HG03196 (cell line): ENCODE measurements at regions not wholly inside any gene's neighbourhood (a gene's known extent, or its start where the extent isn't known, plus 50 kb on each side); places are given as distances from the start of the nearest gene placed in this dataset.
"Not testable (repeated sequence)": the region's sequence is repeated elsewhere in the genome, so short reads cannot be mapped to it uniquely, and the experiment has no call there.

Experiments
- ATAC-seq: cut with Tn5 transposase; IDR thresholded peaks from one replicate; pipeline ENCODE4 v1.9.1; 2021; ENCODE audit not compliant: unreplicated experiment

DNA sequence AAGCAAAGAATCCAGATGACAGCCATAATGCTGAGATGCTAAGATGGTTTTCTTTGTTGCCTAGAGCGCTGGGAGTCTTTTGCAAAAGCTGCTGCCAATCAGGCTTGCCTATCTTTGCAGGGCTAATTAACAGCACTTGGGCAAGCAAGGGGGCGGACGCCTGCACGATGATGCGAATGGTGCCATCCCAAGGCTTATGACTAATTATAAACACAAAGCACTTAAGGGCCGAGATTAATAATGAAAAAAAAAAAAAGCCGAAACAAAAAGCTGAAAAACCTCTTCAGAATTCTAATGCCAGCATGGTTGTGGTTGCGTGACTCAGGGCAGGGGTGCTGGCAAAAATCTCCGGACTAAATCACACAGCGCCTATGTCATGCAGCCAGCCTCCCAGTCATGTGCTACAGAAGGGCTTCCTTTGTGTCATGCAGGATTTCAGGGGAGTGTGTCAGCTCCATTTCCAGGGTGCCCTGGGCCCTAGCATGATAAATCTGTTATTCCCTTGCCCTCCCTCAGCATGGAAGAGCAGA, 185.0 kb upstream of the ANKRD28 start:
- ATAC-seq = no peak

DNA sequence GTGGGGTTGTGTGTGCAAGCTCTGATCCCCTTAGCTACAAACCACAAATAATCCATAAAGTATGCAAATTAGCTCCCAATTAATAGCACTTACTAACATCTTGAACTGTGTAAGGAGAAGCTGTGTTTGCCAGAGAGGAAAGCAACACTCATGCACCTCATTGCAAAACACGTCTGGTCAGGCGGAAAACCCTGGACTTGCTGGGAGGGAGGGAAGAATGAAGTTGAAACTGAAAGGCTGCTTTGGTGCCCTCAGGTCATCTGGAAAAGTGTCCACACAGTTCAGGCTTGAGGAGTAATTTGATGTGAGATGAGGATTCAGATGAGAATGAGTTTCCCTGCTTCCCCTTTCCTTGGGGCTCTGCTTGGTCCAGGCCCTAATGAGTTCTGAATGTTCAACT, 185.5 kb upstream of the ANKRD28 start:
- ATAC-seq = no peak

DNA sequence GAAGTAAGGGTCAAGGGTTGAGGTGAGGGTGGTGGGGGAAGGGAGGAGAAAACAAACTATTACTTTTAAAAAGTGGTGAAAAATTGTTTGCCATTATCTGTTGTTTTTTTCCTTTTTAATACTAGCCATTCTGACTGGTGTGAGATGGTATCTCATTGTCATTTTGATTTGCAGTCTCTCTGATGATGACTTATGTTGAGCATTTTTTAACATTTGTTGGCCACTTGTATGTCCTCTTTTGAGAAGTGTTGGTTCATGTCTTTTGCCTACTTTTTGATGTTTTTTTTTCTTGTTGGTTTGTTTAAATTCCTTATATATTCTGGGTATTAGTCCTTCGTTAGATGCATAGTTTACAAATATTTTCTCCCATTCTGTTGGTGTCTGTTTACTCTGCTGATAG, 185.9 kb upstream of the ANKRD28 start:
- no peak for ATAC-seq

- ATAC-seq = no peak
Measured at GRCh38 chr3:15989419-15989818, 185.1 kb upstream of the GALNT15 start.

DNA sequence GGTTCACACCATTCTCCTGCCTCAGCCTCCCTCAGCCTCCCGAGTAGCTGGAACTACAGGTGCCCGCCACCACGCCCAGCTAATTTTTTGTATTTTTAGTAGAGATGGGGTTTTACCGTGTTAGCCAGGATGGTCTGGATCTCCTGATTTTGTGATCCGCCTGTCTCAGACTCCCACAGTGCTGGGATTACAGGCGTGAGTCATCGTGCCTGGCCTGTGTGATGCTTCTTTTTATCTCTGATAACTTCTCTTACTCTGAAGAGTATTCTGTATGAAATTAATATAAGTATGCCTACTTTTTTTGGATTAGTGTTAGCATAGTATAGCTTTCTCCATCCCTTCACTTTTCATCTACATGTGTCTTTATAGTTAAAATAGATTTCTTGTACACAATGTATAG, 180.8 kb upstream of the GALNT15 start:
- not testable (repeated sequence) for ATAC-seq

- ATAC-seq = not testable (repeated sequence)
Measured at GRCh38 chr3:15996496-15996895, 178.0 kb upstream of the GALNT15 start.

- no peak for ATAC-seq
Measured at GRCh38 chr3:15997274-15997943, 177.1 kb upstream of the GALNT15 start.

DNA sequence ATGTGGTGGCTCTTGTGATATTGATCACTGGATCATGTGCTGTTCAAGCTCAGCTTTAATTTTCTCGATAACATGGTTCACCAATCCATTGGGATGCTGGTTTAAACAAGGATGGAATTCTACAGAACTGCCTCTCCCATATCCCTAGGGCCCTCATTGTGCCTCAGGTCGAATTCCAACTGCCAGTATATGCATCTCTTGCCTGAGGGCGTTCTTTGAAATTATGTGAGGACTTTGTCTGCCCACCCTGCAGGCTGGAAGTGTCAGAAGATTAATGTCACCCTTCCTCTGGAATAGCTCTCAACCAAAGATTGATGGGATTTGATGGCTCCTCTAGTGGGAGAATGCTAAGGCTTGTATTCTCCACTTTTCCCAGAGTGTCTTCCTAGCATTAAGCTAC, 175.6 kb upstream of the GALNT15 start:
- no peak for ATAC-seq

GRCh38 chr3:16004812-16005211, 169.7 kb upstream of the GALNT15 start:
- ATAC-seq = no peak

- ATAC-seq = no peak
Measured at GRCh38 chr3:16011376-16011775, 163.1 kb upstream of the GALNT15 start.

- no peak for ATAC-seq
Measured at GRCh38 chr3:16012086-16012485, 162.4 kb upstream of the GALNT15 start.

DNA sequence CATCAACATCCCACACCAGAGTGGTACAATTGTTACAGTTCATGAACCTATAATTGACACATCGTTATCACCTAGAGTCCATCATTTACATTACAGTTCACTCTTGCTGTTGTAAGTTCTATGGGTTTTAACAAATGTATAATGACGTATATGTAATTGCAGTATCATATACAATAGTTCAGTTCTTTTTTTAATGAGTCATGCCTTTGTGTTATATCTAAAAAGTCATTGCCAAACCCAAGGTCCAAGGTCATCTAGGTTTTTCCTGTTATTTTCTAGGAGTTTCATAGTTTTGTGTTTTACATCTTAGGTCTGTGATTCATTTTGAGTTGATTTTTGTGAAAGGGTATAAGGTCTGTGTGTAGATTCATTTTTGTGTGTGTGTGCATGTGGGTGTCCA, 160.9 kb upstream of the GALNT15 start:
- ATAC-seq = no peak

GRCh38 chr3:16021801-16022200, 152.7 kb upstream of the GALNT15 start:
- not testable (repeated sequence) for ATAC-seq

DNA sequence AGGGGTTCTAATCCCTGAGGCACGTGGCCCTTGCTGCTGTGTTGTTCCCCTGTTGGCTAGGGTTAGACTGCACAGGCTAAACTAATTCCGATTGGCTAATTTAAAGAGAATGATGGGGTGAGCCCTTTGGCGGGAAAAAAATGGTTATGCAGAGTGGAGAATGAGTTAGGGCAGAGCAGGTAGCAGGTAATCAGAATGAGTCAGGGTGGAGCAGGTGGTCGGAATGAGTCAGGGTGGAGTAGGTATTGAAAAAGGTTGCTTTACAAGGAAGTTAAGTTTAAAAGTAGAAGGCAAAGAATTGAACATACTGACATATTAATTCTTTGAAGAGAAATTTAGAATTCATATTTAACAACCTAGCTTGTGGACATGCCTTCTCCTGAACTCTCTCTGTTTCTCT, 150.6 kb upstream of the GALNT15 start:
- not testable (repeated sequence) for ATAC-seq

GRCh38 chr3:16024548-16024947, 149.9 kb upstream of the GALNT15 start:
- no peak for ATAC-seq

GRCh38 chr3:16026753-16027152, 147.7 kb upstream of the GALNT15 start:
- no peak for ATAC-seq

- no peak for ATAC-seq
Measured at GRCh38 chr3:16028604-16029003, 145.9 kb upstream of the GALNT15 start.

DNA sequence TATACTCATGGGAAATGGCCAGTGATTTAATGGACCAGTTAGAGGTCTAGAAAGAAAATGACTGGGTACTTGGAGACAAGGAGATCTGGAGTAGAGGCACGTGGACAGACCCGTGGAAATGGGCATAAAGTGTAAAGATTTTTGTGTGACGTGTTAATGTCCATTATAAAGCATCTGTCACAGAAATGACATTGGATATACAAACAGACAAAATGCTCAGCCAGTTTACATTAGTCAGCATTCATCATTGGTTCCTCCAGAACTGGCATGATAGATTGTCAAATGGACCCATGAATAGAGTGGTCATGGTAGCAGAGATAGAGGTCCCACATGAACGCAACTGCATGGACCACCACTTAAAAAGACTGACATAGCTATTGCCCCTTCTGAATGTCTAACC, 144.1 kb upstream of the GALNT15 start:
- no peak for ATAC-seq

GRCh38 chr3:16031434-16031833, 143.0 kb upstream of the GALNT15 start:
- ATAC-seq = no peak

DNA sequence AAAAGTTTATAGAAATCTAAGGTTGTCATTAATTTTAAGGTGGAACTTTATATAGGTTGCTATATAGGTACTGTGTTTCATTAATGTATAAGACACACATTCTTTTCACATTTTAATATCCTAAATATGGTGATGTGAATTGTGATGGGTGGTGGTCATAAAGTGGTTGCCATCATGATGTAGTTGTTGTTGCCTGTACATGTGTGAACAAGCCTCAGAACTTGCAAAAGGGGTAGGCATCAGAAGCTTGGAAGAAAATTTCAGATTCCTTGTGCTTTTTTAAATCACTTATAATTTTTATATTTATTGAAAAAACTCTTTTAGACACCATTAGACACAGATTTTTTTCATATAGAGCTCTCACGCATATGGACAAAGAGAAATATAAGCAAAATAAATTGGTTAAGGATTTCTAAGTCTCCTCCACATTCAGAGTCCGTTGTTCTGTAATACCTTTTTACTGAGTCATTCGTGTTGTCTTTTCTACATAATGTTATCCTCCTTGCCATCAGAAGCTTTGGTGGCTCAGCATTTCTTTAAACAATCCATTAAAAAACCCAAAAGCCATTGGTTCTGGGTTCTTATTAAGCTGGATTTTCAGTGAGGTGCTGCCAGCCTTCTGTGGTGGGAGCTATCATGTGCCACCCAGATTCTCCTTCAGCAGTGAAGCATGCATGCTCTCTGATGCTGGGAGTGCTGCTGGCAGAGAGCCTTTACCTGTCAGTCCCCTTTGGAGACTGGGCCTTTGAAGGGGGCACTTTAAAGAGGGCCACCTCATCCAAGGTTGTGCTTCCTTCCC, 140.4 kb upstream of the GALNT15 start:
- no peak for ATAC-seq

DNA sequence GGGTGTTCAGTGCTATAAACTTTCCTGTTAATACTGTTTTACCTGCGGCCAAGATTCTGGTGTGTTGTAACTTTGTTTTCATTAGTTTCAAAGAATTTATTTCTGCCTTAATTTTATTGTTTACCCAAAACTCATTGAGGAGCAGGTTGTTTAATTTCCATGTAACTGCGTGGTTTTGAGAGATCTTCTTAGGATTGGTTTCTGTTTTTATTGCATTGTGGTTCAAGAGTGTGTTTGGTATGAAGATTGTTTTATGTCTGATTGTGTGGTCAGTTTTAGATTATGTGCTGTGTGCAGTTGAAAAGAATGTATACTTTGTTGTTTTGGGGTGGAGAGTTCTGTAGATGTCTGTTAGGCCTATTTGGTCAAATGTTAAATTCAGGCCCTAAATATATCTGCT, 133.5 kb upstream of the GALNT15 start:
- no peak for ATAC-seq
